Tibial nerve (tissue), 4 donors: ENCODE measurements at regions not wholly inside any gene's neighbourhood (a gene's known extent, or its start where the extent isn't known, plus 50 kb on each side); places are given as distances from the start of the nearest gene placed in this dataset.
"Not testable (repeated sequence)": the region's sequence is repeated elsewhere in the genome, so short reads cannot be mapped to it uniquely, and the experiment has no call there.

Experiments used
- DNase-seq, 2 donors: peaks; one replicate each; pipeline ENCODE4 v3.0.0-alpha.2; 2019; ENCODE audit warnings: low spot score in 2 of 2
- H3K27ac ChIP-seq, 4 donors: fragments of 200-600 bp; sonication (generic) in 3 of 4; one replicate each; pipeline ENCODE4 v1.5.1; 2017 to 2019; ENCODE audit warnings: mild to moderate bottlenecking in 1 of 4
- H3K27me3 ChIP-seq, 2 donors: fragments of 200-600 bp; sonication (generic) in 1 of 2; one replicate each; pipeline versions ENCODE4 v1.5.1 to v1.6.0; 2017 to 2019
- H3K36me3 ChIP-seq, 3 donors: fragments of 200-600 bp; sonication (generic); one replicate each; pipeline ENCODE4 v1.5.1; 2018 to 2019
- H3K4me1 ChIP-seq, 4 donors: fragments of 200-600 bp; sonication (generic) in 3 of 4; one replicate each; pipeline ENCODE4 v1.5.1; 2017 to 2019
- H3K4me3 ChIP-seq, 4 donors: fragments of 200-600 bp; sonication (generic) in 3 of 4; one replicate each; pipeline ENCODE4 v1.5.1; 2017 to 2019; ENCODE audit warnings: mild to moderate bottlenecking in 1 of 4, moderate library complexity in 1 of 4
- H3K9me3 ChIP-seq, 4 donors: fragments of 200-600 bp; sonication (generic) in 3 of 4; one replicate each; pipeline ENCODE4 v1.5.1; 2017 to 2019
- CTCF ChIP-seq, 5 experiments: fragments of 200-600 bp in 3 of 5; fragments of 450-650 bp in 2 of 5; sonication (generic) in 3 of 5; IDR thresholded peaks; one replicate each; pipeline ENCODE4 v1.5.1; 2016 to 2019; ENCODE audit warnings: antibody characterized with exemption in 5 of 5, mild to moderate bottlenecking in 3 of 5, moderate library complexity in 2 of 5
- EP300 ChIP-seq, 2 donors: sonication (generic); formaldehyde crosslinking; IDR thresholded peaks; one replicate each; pipeline ENCODE4 v1.6.1; 2017; ENCODE audit warnings: antibody characterized with exemption in 2 of 2, mild to moderate bottlenecking in 1 of 2
- POLR2A ChIP-seq, 2 donors: fragments of 450-650 bp; IDR thresholded peaks; one replicate each; pipeline ENCODE4 v1.6.1; 2017; ENCODE audit warnings: antibody characterized with exemption in 2 of 2, mild to moderate bottlenecking in 2 of 2, moderate library complexity in 2 of 2
- WGBS, 2 donors: methylation state at CpG; one replicate each; pipeline ENCODE4 v1.1.5; 2018; 5-methylcytosine and 5-hydroxymethylcytosine counted together

- Histone ChIP-seq H3K4me3 (no peak overlapping the region), H3K9me3 (no peaks in the 10 kb centered on the region), H3K27me3 (no peaks in the 10 kb centered on the region), H3K36me3 (no peaks in the 10 kb centered on the region), H3K4me1 (peaks cover 0 to 8% (median 0%) of the 10 kb centered on the region in 4 donors), H3K27ac (no peak overlapping the region)
- DNase-seq: no peak
- WGBS, 2 donors: 88 to 93% methylated on average over 1 of the region's 1 CpG
- TF ChIP-seq POLR2A (IDR thresholded peaks at IDR 0.05) (no peak), EP300 (IDR thresholded peaks at IDR 0.05) (no peak), CTCF (IDR thresholded peaks at IDR 0.05) (no peak)
Observed at GRCh38 chr2:150339282-150339681, 148.2 kb downstream of the RND3 start.

GRCh38 chr2:150335596-150335995, 151.9 kb downstream of the RND3 start:
- peaks cover 0 to 8% (median 0%) of the 10 kb centered on the region in 4 donors for H3K4me1 ChIP-seq
- no peaks in the 10 kb centered on the region for H3K9me3 ChIP-seq
- no peak overlapping the region for H3K4me3 ChIP-seq
- 54 to 78% methylated on average over 1 of the region's 1 CpG for WGBS, 2 donors
- no peak overlapping the region for H3K27ac ChIP-seq
- H3K27me3 ChIP-seq: no peaks in the 10 kb centered on the region
- TF ChIP-seq CTCF (IDR thresholded peaks at IDR 0.05) (no peak), EP300 (IDR thresholded peaks at IDR 0.05) (no peak), POLR2A (IDR thresholded peaks at IDR 0.05) (no peak)
- no peak for DNase-seq
- H3K36me3 ChIP-seq: no peaks in the 10 kb centered on the region

- Histone ChIP-seq H3K4me1 (no peaks in the 10 kb centered on the region), H3K4me3 (no peak overlapping the region), H3K27ac (no peak overlapping the region), H3K27me3 (no peaks in the 10 kb centered on the region), H3K36me3 (no peaks in the 10 kb centered on the region), H3K9me3 (no peaks in the 10 kb centered on the region)
- 91 to 93% methylated on average over 2 of the region's 2 CpGs for WGBS, 2 donors
- TF ChIP-seq EP300 (IDR thresholded peaks at IDR 0.05): no peak
- no peak for TF ChIP-seq CTCF (IDR thresholded peaks at IDR 0.05)
- TF ChIP-seq POLR2A (IDR thresholded peaks at IDR 0.05): no peak
- no peak for DNase-seq
Observed at GRCh38 chr2:150332383-150332782, 155.1 kb downstream of the RND3 start.

GRCh38 chr2:150327564-150328489, 159.6 kb downstream of the RND3 start:
- TF ChIP-seq EP300 (IDR thresholded peaks at IDR 0.05): no peak
- no peak for DNase-seq
- H3K4me3 ChIP-seq: no peak overlapping the region
- no peaks in the 10 kb centered on the region for H3K36me3 ChIP-seq
- H3K4me1 ChIP-seq: no peaks in the 10 kb centered on the region
- no peaks in the 10 kb centered on the region for H3K9me3 ChIP-seq
- H3K27me3 ChIP-seq: no peaks in the 10 kb centered on the region
- whole genome bisulfite sequencing, 2 donors: 47 to 49% methylated on average over 14 of the region's 14 CpGs
- no peak overlapping the region for H3K27ac ChIP-seq

- DNase-seq: no peak
- 54 to 57% methylated on average over 6 of the region's 6 CpGs for WGBS, 2 donors
- no peaks in the 10 kb centered on the region for H3K27me3 ChIP-seq
- H3K4me3 ChIP-seq: no peak overlapping the region
- TF ChIP-seq EP300 (IDR thresholded peaks at IDR 0.05) (no peak), POLR2A (IDR thresholded peaks at IDR 0.05) (no peak), CTCF (IDR thresholded peaks at IDR 0.05) (no peak)
- no peak overlapping the region for H3K27ac ChIP-seq
- H3K9me3 ChIP-seq: no peaks in the 10 kb centered on the region
- H3K36me3 ChIP-seq: no peaks in the 10 kb centered on the region
- H3K4me1 ChIP-seq: no peaks in the 10 kb centered on the region
Observed at GRCh38 chr2:150325656-150326314, 161.7 kb downstream of the RND3 start.

GRCh38 chr2:150323071-150323470, 164.4 kb downstream of the RND3 start:
- not testable (repeated sequence) for H3K9me3 ChIP-seq, H3K27ac ChIP-seq, H3K36me3 ChIP-seq, DNase-seq, H3K4me1 ChIP-seq, H3K4me3 ChIP-seq, H3K27me3 ChIP-seq
